H1 (cell line): ENCODE measurements at regions not wholly inside any gene's neighbourhood (a gene's known extent, or its start where the extent isn't known, plus 50 kb on each side); places are given as distances from the start of the nearest gene placed in this dataset.

Experiments
- BCL11A ChIP-seq, 2 experiments: IDR thresholded peaks; one replicate each; pipeline ENCODE4 v1.6.1; 2011; ENCODE audit warnings: low read depth in 2 of 2, low read length in 2 of 2, mild to moderate bottlenecking in 2 of 2
- CBX8 ChIP-seq: fragments of 300-800, 300-1000 bp; sonication (generic); IDR thresholded peaks from 2 replicates; pipeline ENCODE4 v1.7.1; 2016; ENCODE audit warnings: low read depth, low read length, borderline replicate concordance
- CHD1 ChIP-seq: IDR thresholded peaks from 2 replicates; pipeline ENCODE4 v1.6.1; 2012; ENCODE audit warnings: low read depth, low read length, improper control_type of control experiment
- CHD2 ChIP-seq: IDR thresholded peaks from 2 replicates; pipeline ENCODE4 v1.6.1; 2012; ENCODE audit warnings: low read length, improper control_type of control experiment
- EGR1 ChIP-seq: IDR thresholded peaks from 2 replicates; pipeline ENCODE4 v1.6.1; 2011; ENCODE audit warnings: low read depth, low read length, borderline replicate concordance
- EZH2 ChIP-seq: fragments of 200-600 bp; sonication (generic); IDR thresholded peaks from 2 replicates; pipeline ENCODE4 v1.7.1; 2012; ENCODE audit warnings: low read depth, mild to moderate bottlenecking, moderate library complexity, low read length, inconsistent platforms; ENCODE audit not compliant: severe bottlenecking
- GABPA ChIP-seq: IDR thresholded peaks from 2 replicates; pipeline ENCODE4 v1.6.1; 2011; ENCODE audit warnings: mild to moderate bottlenecking, low read length, moderate library complexity, borderline replicate concordance; ENCODE audit not compliant: insufficient read depth
- JUN ChIP-seq: IDR thresholded peaks from 2 replicates; pipeline ENCODE4 v1.6.1; 2011; ENCODE audit warnings: low read depth, mild to moderate bottlenecking, improper control_type of control experiment, low read length
- POLR2A ChIP-seq, 2 experiments: IDR thresholded peaks; 1 replicate in 1 of 2; 2 replicates in 1 of 2; pipeline ENCODE4 v1.6.1; 2011; ENCODE audit warnings: low read depth in 2 of 2, low read length in 2 of 2, mild to moderate bottlenecking in 2 of 2; ENCODE audit errors: control extremely low read depth in 1 of 2
- RXRA ChIP-seq: IDR thresholded peaks from 2 replicates; pipeline ENCODE4 v1.6.1; 2011; ENCODE audit warnings: low read depth, mild to moderate bottlenecking, low read length, moderate library complexity; ENCODE audit not compliant: insufficient read depth
- SIN3A ChIP-seq, 2 experiments: IDR thresholded peaks in 1 of 2; conservative IDR thresholded peaks in 1 of 2; 2 replicates each; pipeline ENCODE4 v1.6.1; 2011 to 2012; ENCODE audit warnings: low read length in 2 of 2, improper control_type of control experiment in 1 of 2, low read depth in 1 of 2, mild to moderate bottlenecking in 1 of 2
- TAF1 ChIP-seq: IDR thresholded peaks from 2 replicates; pipeline ENCODE4 v1.6.1; 2011; ENCODE audit warnings: mild to moderate bottlenecking, low read depth, low read length
- TCF12 ChIP-seq: IDR thresholded peaks from 2 replicates; pipeline ENCODE4 v1.6.1; 2011; ENCODE audit warnings: low read depth, mild to moderate bottlenecking, low read length
- TF ChIP-seq, protein P1 (sequence below), 3 experiments: IDR thresholded peaks; 1 replicate in 2 of 3; 2 replicates in 1 of 3; pipeline versions ENCODE4 v1.5.1 to v1.6.1; 2011; ENCODE audit warnings: low read length in 3 of 3, mild to moderate bottlenecking in 3 of 3, inconsistent platforms in 2 of 3, low read depth in 1 of 3, moderate library complexity in 1 of 3; ENCODE audit not compliant: insufficient read depth in 1 of 3; ENCODE audit errors: control extremely low read depth in 1 of 3

DNA sequence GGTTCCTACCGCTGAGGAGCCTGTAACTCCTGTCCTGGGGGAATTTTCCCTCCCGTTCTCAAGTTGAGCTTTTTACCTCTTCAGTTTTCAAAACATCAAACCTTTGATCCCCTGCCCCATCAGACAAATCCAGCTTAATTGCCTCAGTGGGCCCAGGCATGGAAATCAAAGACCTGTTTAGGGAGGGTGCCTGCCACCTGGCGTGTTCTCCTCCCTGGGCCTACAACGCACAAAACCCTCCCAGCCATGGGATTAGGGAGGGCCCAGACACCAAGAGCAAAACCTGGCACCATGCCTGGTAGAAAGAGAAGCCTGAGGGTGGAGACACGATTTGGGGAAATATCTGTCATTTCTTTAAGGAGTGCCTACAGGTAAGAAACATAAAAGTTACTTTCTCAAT is 672.9 kb downstream of the BCL11B start:
- TF ChIP-seq TAF1 (no peak), JUN (no peak), TCF12 (no peak), SIN3A (conservative IDR thresholded peaks at IDR 0.05 in 1 of 2, IDR thresholded peaks at IDR 0.05 in 1 of 2; ENCODE audit: low read depth in 1 of 2, low read length in 2 of 2) (no peak), GABPA (no peak), EZH2 (no peak), CHD2 (no peak), EGR1 (no peak), POLR2A (IDR thresholded peaks at IDR 0.05; ENCODE audit: control extremely low read depth in 1 of 2, low read depth in 2 of 2, low read length in 2 of 2) (no peak), CHD1 (no peak), BCL11A (IDR thresholded peaks at IDR 0.05; ENCODE audit: low read depth in 2 of 2, low read length in 2 of 2) (no peak), CBX8 (no peak), RXRA (no peak)
- TF ChIP-seq, protein P1, sequence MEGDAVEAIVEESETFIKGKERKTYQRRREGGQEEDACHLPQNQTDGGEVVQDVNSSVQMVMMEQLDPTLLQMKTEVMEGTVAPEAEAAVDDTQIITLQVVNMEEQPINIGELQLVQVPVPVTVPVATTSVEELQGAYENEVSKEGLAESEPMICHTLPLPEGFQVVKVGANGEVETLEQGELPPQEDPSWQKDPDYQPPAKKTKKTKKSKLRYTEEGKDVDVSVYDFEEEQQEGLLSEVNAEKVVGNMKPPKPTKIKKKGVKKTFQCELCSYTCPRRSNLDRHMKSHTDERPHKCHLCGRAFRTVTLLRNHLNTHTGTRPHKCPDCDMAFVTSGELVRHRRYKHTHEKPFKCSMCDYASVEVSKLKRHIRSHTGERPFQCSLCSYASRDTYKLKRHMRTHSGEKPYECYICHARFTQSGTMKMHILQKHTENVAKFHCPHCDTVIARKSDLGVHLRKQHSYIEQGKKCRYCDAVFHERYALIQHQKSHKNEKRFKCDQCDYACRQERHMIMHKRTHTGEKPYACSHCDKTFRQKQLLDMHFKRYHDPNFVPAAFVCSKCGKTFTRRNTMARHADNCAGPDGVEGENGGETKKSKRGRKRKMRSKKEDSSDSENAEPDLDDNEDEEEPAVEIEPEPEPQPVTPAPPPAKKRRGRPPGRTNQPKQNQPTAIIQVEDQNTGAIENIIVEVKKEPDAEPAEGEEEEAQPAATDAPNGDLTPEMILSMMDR (IDR thresholded peaks at IDR 0.05; ENCODE audit: control extremely low read depth in 1 of 3, insufficient read depth in 1 of 3, low read depth in 1 of 3, low read length in 3 of 3): no peak
